Jurkat, Clone E6-1 (cell line): ENCODE measurements at regions not wholly inside any gene's neighbourhood (a gene's known extent, or its start where the extent isn't known, plus 50 kb on each side); places are given as distances from the start of the nearest gene placed in this dataset.
A peak's percentile ranks its signal among the peaks of the same experiment; 100 is the strongest.

ENCODE experiments used
- DNase-seq: peaks from one replicate; pipeline ENCODE4 v3.0.0-alpha.2; 2011; ENCODE audit warnings: low read depth, low spot score
- H3K4me3 ChIP-seq: 2 replicates; pipeline ENCODE4 v1.5.1; 2011; ENCODE audit warnings: mild to moderate bottlenecking, low read length, control low read depth, moderate library complexity

GRCh38 chr7:33744293-33745075, 160.9 kb upstream of the BMPER start:
- no peak overlapping the region for H3K4me3 ChIP-seq
- DNase-seq = peak; percentile 6

DNA sequence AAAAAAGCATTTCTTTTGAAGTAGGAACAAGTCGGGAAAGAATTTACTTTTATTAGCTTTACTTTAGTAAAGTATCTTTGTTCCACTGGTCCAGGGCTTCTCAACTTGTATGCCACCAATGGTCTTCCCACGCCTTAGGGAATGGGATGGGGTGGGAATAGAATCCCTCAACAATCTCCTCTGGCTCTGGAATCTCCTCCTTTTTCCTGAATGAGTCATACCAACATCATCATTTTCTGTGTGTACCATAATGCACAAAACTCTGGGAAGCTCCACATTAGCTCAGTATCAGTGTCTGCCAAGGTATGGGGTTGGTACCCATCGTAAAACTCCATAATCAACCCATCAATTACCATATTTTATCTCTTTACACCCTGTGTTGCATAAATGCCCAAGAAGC, 159.4 kb upstream of the BMPER start:
- DNase-seq = no peak
- H3K4me3 ChIP-seq = no peak overlapping the region

DNA sequence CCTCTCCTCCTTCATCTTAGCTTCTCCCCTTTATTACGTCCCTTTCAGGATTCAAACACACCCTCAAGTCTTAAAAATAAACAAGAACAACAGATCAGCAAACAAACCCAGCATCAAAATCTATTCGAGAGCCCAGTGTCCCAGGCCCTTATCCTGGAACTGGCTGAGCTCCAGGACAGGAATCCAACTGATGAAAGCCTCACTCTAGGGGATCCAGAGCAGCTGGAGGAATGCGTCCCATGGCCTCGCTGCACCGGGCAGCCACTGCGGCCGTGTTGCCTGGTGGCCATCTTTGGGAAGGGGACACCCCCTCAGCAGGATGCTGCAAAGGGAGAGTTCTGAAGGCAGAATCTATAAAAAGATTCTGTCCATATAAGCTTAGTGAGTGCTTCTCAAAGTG, 156.5 kb upstream of the BMPER start:
- no peak for DNase-seq
- H3K4me3 ChIP-seq = no peak overlapping the region

DNA sequence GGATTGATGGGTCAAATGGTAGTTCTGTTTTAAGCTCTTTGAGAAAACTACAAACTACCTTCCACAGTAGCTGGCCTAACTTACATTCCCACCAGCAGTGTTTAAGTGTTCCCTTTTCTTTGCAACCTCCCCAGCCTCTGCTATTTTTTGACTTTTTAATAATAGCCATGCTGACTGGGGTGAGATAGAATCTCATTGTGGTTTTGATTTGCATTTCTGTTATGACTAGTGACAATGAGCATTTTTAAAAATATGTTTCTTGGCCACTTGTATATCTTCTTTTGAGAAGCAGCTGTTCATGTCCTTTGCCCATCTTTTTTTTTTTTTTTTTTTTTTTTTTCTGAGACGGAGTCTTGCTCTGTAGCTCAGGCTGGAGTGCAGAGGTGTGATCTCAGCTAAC, 155.2 kb upstream of the BMPER start:
- no peak overlapping the region for H3K4me3 ChIP-seq
- DNase-seq = no peak

- H3K4me3 ChIP-seq = no peak overlapping the region
- DNase-seq = no peak
These were observed 153.9 kb upstream of the BMPER start for GRCh38 chr7:33751443-33751842.

DNA sequence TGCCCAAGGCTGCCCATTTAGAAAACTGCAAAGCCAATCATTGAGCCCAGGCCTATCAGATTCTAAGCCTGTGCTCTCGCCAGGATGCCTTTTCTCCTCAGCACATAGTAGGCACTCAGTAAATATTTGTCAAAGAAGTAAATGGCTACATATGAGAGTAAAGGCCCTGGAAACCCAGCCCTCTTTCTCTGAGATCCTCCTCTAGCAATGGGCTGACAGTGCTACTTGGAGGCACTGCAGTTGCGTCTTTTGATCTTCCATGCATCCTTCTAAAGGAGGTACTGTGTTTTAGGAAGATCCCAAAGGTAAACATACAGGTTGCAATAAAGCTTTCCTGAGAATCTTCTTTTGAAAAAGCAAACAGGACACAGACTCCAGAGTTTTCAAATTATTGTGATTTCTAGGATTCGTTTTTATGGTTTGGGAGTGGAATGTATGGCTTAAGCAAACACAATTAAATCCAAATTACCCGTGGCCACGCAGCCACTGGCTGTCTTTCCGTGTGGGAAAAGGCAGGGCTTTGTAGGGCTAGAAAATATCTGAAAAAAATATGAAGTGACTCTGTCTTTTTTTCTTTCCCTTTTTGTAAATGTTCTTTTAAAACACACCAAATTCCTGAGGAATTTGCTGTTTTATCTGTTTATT, 151.3 kb upstream of the BMPER start:
- DNase-seq = no peak
- no peak overlapping the region for H3K4me3 ChIP-seq

- DNase-seq = no peak
- no peak overlapping the region for H3K4me3 ChIP-seq
These were observed 150.1 kb upstream of the BMPER start for GRCh38 chr7:33754933-33755928.

- H3K4me3 ChIP-seq = no peak overlapping the region
- no peak for DNase-seq
These were observed 148.3 kb upstream of the BMPER start for GRCh38 chr7:33757050-33757449.

- peak; percentile 24 for DNase-seq
- no peak overlapping the region for H3K4me3 ChIP-seq
These were observed 147.7 kb upstream of the BMPER start for GRCh38 chr7:33757563-33758165.

- no peak for DNase-seq
- H3K4me3 ChIP-seq = no peak overlapping the region
These were observed 145.2 kb upstream of the BMPER start for GRCh38 chr7:33760146-33760545.

- H3K4me3 ChIP-seq = no peak overlapping the region
- no peak for DNase-seq
These were observed 144.5 kb upstream of the BMPER start for GRCh38 chr7:33760834-33761233.

GRCh38 chr7:33761449-33762080, 143.8 kb upstream of the BMPER start:
- no peak for DNase-seq
- H3K4me3 ChIP-seq = no peak overlapping the region

GRCh38 chr7:33762151-33762910, 143.0 kb upstream of the BMPER start:
- no peak overlapping the region for H3K4me3 ChIP-seq
- DNase-seq = no peak

- H3K4me3 ChIP-seq = no peak overlapping the region
- no peak for DNase-seq
These were observed 142.4 kb upstream of the BMPER start for GRCh38 chr7:33762911-33763306.

DNA sequence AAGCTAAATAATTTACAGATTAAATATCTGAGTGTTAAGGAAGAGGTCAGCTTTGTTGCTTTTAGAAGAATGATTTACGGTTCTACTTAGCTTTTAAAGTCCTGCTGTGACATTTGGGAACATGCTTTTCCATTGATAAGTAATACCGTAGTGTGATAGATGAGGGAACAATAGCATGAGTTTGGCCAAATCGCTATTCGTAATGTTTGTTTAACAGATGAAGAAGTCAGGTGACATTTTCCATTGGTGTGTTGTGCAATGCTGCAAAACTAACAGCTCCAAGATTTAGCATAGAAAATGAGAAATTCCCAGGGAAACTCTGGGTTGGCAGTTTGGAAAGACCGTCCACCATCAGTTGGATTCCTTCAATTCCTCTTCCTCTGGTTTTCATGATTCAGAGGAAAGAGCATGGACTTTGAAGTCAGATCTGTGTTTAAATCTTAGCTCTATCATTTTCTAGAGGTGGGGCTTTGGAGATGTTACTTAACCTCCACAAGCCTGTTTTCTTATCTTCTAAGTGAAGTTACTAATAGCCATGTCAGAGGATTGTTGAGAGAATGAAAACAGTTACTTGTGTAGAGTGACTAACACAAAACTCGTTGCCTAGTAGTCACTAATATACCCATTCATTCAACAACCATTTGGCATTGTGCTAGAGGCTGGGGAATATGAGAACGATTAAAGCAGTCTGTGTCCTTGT, 140.4 kb upstream of the BMPER start:
- no peak overlapping the region for H3K4me3 ChIP-seq
- DNase-seq = no peak

- no peak for DNase-seq
- no peak overlapping the region for H3K4me3 ChIP-seq
These were observed 138.9 kb upstream of the BMPER start for GRCh38 chr7:33766405-33766804.

GRCh38 chr7:33769930-33770329, 135.4 kb upstream of the BMPER start:
- H3K4me3 ChIP-seq = no peak overlapping the region
- DNase-seq = no peak

DNA sequence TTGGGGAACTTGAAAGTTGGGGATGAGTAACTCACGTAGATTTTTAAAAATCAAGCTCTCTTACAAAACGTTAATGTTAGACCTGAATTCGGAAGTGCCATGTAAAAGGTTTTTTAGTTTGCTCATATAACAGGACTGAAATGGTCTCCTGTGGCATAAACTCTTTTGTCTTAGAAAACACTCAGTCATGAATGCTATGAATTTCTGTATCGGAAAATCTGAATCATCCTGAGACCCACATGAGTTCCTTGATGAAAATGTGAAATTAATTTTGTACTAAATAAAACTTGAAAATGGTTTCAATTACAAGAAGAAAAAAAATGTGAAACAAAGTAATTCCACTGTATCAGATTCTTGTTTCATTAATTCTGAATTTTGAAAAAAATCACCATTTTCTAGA, 134.8 kb upstream of the BMPER start:
- H3K4me3 ChIP-seq = no peak overlapping the region
- no peak for DNase-seq
